GM23338 (cell line): ENCODE measurements at regions not wholly inside any gene's neighbourhood (a gene's known extent, or its start where the extent isn't known, plus 50 kb on each side); places are given as distances from the start of the nearest gene placed in this dataset.

Experiments
- CTCF ChIP-seq, 2 experiments: fragments of 200-600 bp in 1 of 2; sonication (generic) in 1 of 2; conservative IDR thresholded peaks; 2 replicates each; pipeline versions ENCODE4 v1.5.1 to v1.6.1; 2016 to 2017; ENCODE audit warnings: antibody characterized with exemption in 2 of 2, low read depth in 2 of 2, mild to moderate bottlenecking in 2 of 2, moderate library complexity in 1 of 2
- EZH2 ChIP-seq: fragments of 200-600 bp; sonication (generic); IDR thresholded peaks from one replicate; pipeline ENCODE4 v1.8.0; 2017; ENCODE audit warnings: antibody characterized with exemption, mild to moderate bottlenecking, low read depth; ENCODE audit not compliant: unreplicated experiment
- EZH2phosphoT487 ChIP-seq: fragments of 200-600 bp; sonication (generic); IDR thresholded peaks from one replicate; pipeline ENCODE4 v1.8.1; 2018; ENCODE audit warnings: antibody characterized with exemption; ENCODE audit not compliant: unreplicated experiment
- POLR2AphosphoS5 ChIP-seq: IDR thresholded peaks from 2 replicates; pipeline ENCODE4 v1.6.1; 2016; ENCODE audit warnings: antibody characterized with exemption, low read depth
- REST ChIP-seq: IDR thresholded peaks from one replicate; pipeline ENCODE4 v1.6.1; 2018; ENCODE audit warnings: antibody characterized with exemption; ENCODE audit not compliant: unreplicated experiment

- TF ChIP-seq POLR2AphosphoS5 (no peak), REST (no peak), CTCF (conservative IDR thresholded peaks at IDR 0.05; ENCODE audit: low read depth in 2 of 2) (no peak), EZH2phosphoT487 (no peak), EZH2 (no peak)
These were observed 1211.4 kb downstream of the VRK1 start for GRCh38 chr14:98008381-98009113.
